Right lobe of liver (tissue), 6 donors: ENCODE measurements at regions not wholly inside any gene's neighbourhood (a gene's known extent, or its start where the extent isn't known, plus 50 kb on each side); places are given as distances from the start of the nearest gene placed in this dataset.

Experiments used
- ATAC-seq, 4 donors: fragments of 200-7000 bp; cut with Tn5 transposase; one replicate each; pipeline ENCODE4 v1.9.1; 2020; ENCODE audit warnings: mild to moderate bottlenecking in 4 of 4, moderate library complexity in 4 of 4
- DNase-seq, 3 donors: peaks; one replicate each; pipeline ENCODE4 v3.0.0-alpha.2; 2020
- H3K27ac ChIP-seq, 3 donors: fragments of 200-600 bp; one replicate each; pipeline ENCODE4 v1.8.0; 2022
- H3K27me3 ChIP-seq, 2 donors: fragments of 200-600 bp; one replicate each; pipeline ENCODE4 v1.8.0; 2022
- H3K36me3 ChIP-seq, 4 donors: fragments of 200-600 bp; sonication (generic) in 1 of 4; one replicate each; pipeline versions ENCODE4 v1.5.1 to v1.8.0; 2017 to 2022; ENCODE audit warnings: control low read depth in 1 of 4
- H3K4me1 ChIP-seq, 4 donors: fragments of 200-600 bp; sonication (generic) in 1 of 4; one replicate each; pipeline versions ENCODE4 v1.5.1 to v1.8.0; 2017 to 2022; ENCODE audit warnings: control low read depth in 1 of 4
- H3K4me3 ChIP-seq, 3 donors: fragments of 200-600 bp; one replicate each; pipeline ENCODE4 v1.8.0; 2022
- H3K9me3 ChIP-seq, 4 donors: fragments of 200-600 bp; sonication (generic) in 1 of 4; one replicate each; pipeline versions ENCODE4 v1.5.1 to v1.8.0; 2017 to 2022; ENCODE audit warnings: control low read depth in 1 of 4
- POLR2A ChIP-seq: fragments of 450-650 bp; IDR thresholded peaks from one replicate; pipeline ENCODE4 v1.6.1; 2017; ENCODE audit warnings: antibody characterized with exemption, mild to moderate bottlenecking
- WGBS: methylation state at CpG from one replicate; pipeline ENCODE4 v1.1.6; 2018; ENCODE audit warnings: low coverage, low lambda C conversion rate; ENCODE audit not compliant: insufficient coverage; ENCODE audit errors: missing lambda C conversion rate; 5-methylcytosine and 5-hydroxymethylcytosine counted together
- intact Hi-C, 2 donors: fragments of 100-400 bp; cut with DNase I; formaldehyde crosslinking; loops; one replicate each; pipeline versions ENCODE4 v1.11.2 to v1.14.1; 2022
- TF ChIP-seq, protein P1 (sequence below), 4 donors: fragments of 200-600 bp in 3 of 4; fragments of 450-650 bp in 1 of 4; IDR thresholded peaks; one replicate each; pipeline versions ENCODE4 v1.5.1 to v1.8.0; 2016 to 2022; ENCODE audit warnings: antibody characterized with exemption in 4 of 4, mild to moderate bottlenecking in 2 of 4
- donor health status: DM: no; HTN: yes; CAD: no.
- donor health status: DM: no; HTN: no; CAD: no.
- donor health status: DM: no; HTN: no; CAD: no.
- donor health status: DM: no; HTN: yes; CAD: no.
- donor health status: DM: no; HTN: yes; CAD: no.

DNA sequence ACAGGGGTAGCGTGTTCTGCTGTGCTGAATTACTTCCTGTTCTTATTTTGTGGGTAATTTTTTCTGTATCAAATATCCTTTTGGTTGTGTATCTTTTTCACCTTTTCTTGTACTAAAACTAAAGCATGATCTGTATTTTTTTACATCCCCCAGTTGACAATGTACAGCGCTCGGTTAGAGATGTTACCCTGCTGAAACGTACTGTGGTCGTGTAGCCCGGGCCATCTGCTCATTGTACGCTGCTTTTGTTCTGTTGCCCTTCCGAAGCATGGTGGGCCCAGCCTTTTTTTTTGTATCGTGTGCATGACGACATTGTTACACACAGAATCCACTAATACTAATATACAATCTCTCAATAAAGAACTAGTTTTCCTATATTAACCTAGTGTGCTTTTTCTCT is 233.1 kb downstream of the HAUS1 start:
- intact Hi-C loops: no loop called here
- ATAC-seq (no peak), DNase-seq (no peak)
- Histone ChIP-seq H3K4me1 (peaks cover 0 to 66% (median 26%) of the 10 kb centered on the region in 4 donors), H3K9me3 (no peaks in the 10 kb centered on the region), H3K36me3 (no peaks in the 10 kb centered on the region), H3K4me3 (no peak overlapping the region), H3K27me3 (no peaks in the 10 kb centered on the region), H3K27ac (no peak overlapping the region)
- TF ChIP-seq POLR2A: no peak
- TF ChIP-seq, protein P1, sequence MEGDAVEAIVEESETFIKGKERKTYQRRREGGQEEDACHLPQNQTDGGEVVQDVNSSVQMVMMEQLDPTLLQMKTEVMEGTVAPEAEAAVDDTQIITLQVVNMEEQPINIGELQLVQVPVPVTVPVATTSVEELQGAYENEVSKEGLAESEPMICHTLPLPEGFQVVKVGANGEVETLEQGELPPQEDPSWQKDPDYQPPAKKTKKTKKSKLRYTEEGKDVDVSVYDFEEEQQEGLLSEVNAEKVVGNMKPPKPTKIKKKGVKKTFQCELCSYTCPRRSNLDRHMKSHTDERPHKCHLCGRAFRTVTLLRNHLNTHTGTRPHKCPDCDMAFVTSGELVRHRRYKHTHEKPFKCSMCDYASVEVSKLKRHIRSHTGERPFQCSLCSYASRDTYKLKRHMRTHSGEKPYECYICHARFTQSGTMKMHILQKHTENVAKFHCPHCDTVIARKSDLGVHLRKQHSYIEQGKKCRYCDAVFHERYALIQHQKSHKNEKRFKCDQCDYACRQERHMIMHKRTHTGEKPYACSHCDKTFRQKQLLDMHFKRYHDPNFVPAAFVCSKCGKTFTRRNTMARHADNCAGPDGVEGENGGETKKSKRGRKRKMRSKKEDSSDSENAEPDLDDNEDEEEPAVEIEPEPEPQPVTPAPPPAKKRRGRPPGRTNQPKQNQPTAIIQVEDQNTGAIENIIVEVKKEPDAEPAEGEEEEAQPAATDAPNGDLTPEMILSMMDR (IDR thresholded peaks at IDR 0.05): no peak
- 88% methylated on average over 10 of the region's 10 CpGs for WGBS

DNA sequence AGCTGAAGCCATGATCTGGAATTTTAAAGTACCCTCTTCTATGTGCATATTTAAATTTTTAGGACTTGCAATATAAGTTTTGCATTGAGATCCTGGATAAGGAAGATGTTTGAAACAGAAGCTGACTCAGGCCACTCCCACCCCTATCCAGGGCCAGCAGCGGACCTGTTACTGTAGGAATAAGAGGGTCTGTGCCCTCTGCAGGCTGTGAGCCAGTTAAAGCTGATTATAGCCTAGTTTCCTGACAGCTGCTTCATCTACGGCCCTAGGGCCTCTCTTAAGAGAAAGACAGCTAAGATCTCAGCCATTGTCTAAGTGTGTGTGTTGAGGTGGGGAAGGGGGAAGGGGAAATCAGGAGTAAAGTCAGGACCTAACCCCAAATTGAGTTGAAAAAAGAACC is 234.0 kb downstream of the HAUS1 start:
- H3K4me3 ChIP-seq: no peak overlapping the region
- no peaks in the 10 kb centered on the region for H3K27me3 ChIP-seq
- H3K36me3 ChIP-seq: no peaks in the 10 kb centered on the region
- ATAC-seq (no peak), DNase-seq (no peak)
- 56% methylated on average over 2 of the region's 2 CpGs for WGBS
- no peaks in the 10 kb centered on the region for H3K9me3 ChIP-seq
- intact Hi-C loops: no loop called here
- peaks cover 0 to 66% (median 26%) of the 10 kb centered on the region in 4 donors for H3K4me1 ChIP-seq
- H3K27ac ChIP-seq: no peak overlapping the region
- TF ChIP-seq, protein P1 (IDR thresholded peaks at IDR 0.05): no peak
- no peak for TF ChIP-seq POLR2A

DNA sequence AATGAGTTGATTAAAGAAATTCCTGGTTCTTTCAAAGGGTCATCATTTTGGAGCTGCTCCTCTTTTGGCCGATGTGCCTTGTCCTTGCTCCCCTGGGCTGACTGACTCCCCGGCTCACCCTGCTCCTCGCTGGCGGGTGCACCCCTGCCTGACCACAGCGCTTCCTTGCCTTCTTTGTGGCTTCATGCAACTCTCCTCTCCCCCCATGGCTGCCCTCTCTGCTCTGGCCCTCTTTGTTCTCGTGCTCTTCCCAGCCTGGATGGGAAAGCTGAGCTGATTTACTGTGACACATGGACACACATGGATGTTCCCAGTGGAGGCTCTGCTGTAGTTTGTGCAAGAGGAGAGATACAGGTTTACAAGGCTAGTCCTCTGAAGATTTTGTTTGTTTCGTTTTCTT is 234.6 kb downstream of the HAUS1 start:
- no peak for DNase-seq
- no peak overlapping the region for H3K4me3 ChIP-seq
- no peak overlapping the region for H3K27ac ChIP-seq
- intact Hi-C loops: no loop called here
- H3K27me3 ChIP-seq: no peaks in the 10 kb centered on the region
- WGBS: 58% methylated on average over 6 of the region's 7 CpGs
- H3K4me1 ChIP-seq: peaks cover 0 to 70% (median 27%) of the 10 kb centered on the region in 4 donors
- no peaks in the 10 kb centered on the region for H3K36me3 ChIP-seq
- no peak for ATAC-seq
- TF ChIP-seq, protein P1 (IDR thresholded peaks at IDR 0.05): no peak
- no peak for TF ChIP-seq POLR2A
- H3K9me3 ChIP-seq: no peaks in the 10 kb centered on the region

DNA sequence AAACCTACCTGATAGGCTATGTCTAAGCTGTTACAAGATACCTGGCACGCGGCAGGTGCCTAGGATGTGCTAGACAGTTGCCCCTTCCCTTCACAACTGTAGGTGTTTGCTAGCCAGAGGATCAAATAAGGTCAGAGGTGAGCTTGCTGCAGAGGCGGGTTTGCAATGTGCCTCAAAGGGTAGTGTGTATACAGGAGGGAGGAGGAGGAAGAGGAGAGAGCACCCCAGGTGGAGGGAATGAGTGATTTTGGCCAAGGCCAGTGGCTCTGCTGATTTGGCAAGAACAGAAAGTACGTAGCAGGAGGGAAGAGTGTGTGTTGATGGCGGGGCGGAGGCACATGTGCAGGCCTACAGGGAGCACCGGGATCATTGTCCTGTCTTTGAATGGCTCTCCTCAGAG is 236.5 kb downstream of the HAUS1 start:
- no peak for DNase-seq
- ATAC-seq: peak in 1 of 4 donors; percentile 8
- intact Hi-C loops: loop anchor here in 1 of 2 donors (10.0 kb wide), 1 partner anchor 74 kb away; no protein-coding TSS in a partner anchor
- Histone ChIP-seq H3K4me3 (no peak overlapping the region), H3K27me3 (no peaks in the 10 kb centered on the region), H3K27ac (no peak overlapping the region), H3K36me3 (no peaks in the 10 kb centered on the region), H3K4me1 (peaks cover 0 to 69% (median 25%) of the 10 kb centered on the region in 4 donors), H3K9me3 (no peaks in the 10 kb centered on the region)
- TF ChIP-seq POLR2A: no peak
- TF ChIP-seq, protein P1 (IDR thresholded peaks at IDR 0.05): no peak
- WGBS: 50% methylated on average over 5 of the region's 7 CpGs
